Esophagus muscularis mucosa (tissue), 3 donors: ENCODE measurements at regions not wholly inside any gene's neighbourhood (a gene's known extent, or its start where the extent isn't known, plus 50 kb on each side); places are given as distances from the start of the nearest gene placed in this dataset.

Source experiments
- CTCF ChIP-seq, 3 experiments: fragments of 200-600 bp in 2 of 3; fragments of 450-650 bp in 1 of 3; sonication (generic) in 2 of 3; IDR thresholded peaks; one replicate each; pipeline ENCODE4 v1.5.1; 2017 to 2019; ENCODE audit warnings: antibody characterized with exemption in 3 of 3, mild to moderate bottlenecking in 2 of 3, moderate library complexity in 1 of 3
- POLR2A ChIP-seq: fragments of 450-650 bp; IDR thresholded peaks from one replicate; pipeline ENCODE4 v1.6.1; 2017; ENCODE audit warnings: antibody characterized with exemption, moderate library complexity, mild to moderate bottlenecking, low read depth

GRCh38 chr15:91476861-91477260 is 376.6 kb upstream of the SLCO3A1 start:
- no peak for TF ChIP-seq POLR2A
- no peak for TF ChIP-seq CTCF (IDR thresholded peaks at IDR 0.05)
